OCI-LY1 (cell line): ENCODE measurements at regions not wholly inside any gene's neighbourhood (a gene's known extent, or its start where the extent isn't known, plus 50 kb on each side); places are given as distances from the start of the nearest gene placed in this dataset.
"Not testable (repeated sequence)": the region's sequence is repeated elsewhere in the genome, so short reads cannot be mapped to it uniquely, and the experiment has no call there.

Source experiments
- CTCF ChIP-seq: fragments of 200-600 bp; sonication (generic), shearing (Covaris generic); IDR thresholded peaks from 2 replicates; pipeline ENCODE4 v1.5.1; 2017; ENCODE audit warnings: mild to moderate bottlenecking, antibody characterized with exemption, low read length, moderate library complexity, mixed read lengths
- EZH2 ChIP-seq: fragments of 200-600 bp; sonication (generic), shearing (Covaris generic); IDR thresholded peaks from 2 replicates; pipeline ENCODE4 v1.8.0; 2017; ENCODE audit warnings: borderline replicate concordance, mixed run types, mild to moderate bottlenecking, antibody characterized with exemption, low read length, moderate library complexity, mixed read lengths

- not testable (repeated sequence) for TF ChIP-seq CTCF, EZH2
Measured at GRCh38 chr1:58169160-58169559, 377.4 kb downstream of the OMA1 start.
